ENCODE measurements at regions not wholly inside any gene's neighbourhood (a gene's known extent, or its start where the extent isn't known, plus 50 kb on each side); places are given as distances from the start of the nearest gene placed in this dataset.

DNA sequence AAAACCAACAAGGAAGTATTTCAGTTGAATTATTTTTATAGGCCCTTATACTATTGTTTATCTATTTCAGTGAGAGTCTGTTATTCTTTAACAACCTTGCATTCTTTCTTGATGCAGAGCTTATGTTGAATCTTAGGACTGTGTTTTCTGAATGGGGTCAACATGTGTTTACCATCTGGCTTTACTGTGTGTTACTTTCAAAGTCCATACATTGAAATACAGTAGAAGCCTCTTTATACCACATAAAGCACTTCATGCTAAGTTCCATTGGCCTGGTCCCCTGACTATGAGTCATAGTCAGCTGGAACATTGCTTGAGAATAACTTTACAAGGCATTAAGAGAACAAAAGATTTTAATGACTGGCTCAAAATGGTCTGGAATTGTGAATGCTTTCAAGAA lies 152.6 kb downstream of the GASK1B start:
- TF ChIP-seq, protein P1, sequence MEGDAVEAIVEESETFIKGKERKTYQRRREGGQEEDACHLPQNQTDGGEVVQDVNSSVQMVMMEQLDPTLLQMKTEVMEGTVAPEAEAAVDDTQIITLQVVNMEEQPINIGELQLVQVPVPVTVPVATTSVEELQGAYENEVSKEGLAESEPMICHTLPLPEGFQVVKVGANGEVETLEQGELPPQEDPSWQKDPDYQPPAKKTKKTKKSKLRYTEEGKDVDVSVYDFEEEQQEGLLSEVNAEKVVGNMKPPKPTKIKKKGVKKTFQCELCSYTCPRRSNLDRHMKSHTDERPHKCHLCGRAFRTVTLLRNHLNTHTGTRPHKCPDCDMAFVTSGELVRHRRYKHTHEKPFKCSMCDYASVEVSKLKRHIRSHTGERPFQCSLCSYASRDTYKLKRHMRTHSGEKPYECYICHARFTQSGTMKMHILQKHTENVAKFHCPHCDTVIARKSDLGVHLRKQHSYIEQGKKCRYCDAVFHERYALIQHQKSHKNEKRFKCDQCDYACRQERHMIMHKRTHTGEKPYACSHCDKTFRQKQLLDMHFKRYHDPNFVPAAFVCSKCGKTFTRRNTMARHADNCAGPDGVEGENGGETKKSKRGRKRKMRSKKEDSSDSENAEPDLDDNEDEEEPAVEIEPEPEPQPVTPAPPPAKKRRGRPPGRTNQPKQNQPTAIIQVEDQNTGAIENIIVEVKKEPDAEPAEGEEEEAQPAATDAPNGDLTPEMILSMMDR (IDR thresholded peaks at IDR 0.05), result no peak
- no peak for TF ChIP-seq POLR2A (IDR thresholded peaks at IDR 0.05)
